Germinal center (tissue), 1 donor: ENCODE measurements at regions not wholly inside any gene's neighbourhood (a gene's known extent, or its start where the extent isn't known, plus 50 kb on each side); places are given as distances from the start of the nearest gene placed in this dataset.

Source experiments
- DNase-seq: peaks from one replicate; pipeline ENCODE4 v3.0.0; 2012; ENCODE audit warnings: mixed read lengths, low spot score

GRCh38 chr6:18963439-18963838 is 576.3 kb downstream of the RNF144B start:
- DNase-seq, result no peak

GRCh38 chr6:18973251-18973650 is 586.1 kb downstream of the RNF144B start:
- no peak for DNase-seq

- no peak for DNase-seq
Measured at GRCh38 chr6:18976091-18976490, 588.9 kb downstream of the RNF144B start.

- no peak for DNase-seq
Measured at GRCh38 chr6:18976966-18977365, 589.8 kb downstream of the RNF144B start.

- DNase-seq, result no peak
Measured at GRCh38 chr6:18978337-18979128, 591.4 kb downstream of the RNF144B start.

GRCh38 chr6:18985061-18985460 is 597.9 kb downstream of the RNF144B start:
- DNase-seq, result no peak

GRCh38 chr6:18985996-18986395 is 598.8 kb downstream of the RNF144B start:
- no peak for DNase-seq

GRCh38 chr6:18988636-18989035 is 601.5 kb downstream of the RNF144B start:
- DNase-seq, result no peak

- peak; percentile 45 for DNase-seq
Measured at GRCh38 chr6:18990059-18990978, 603.2 kb downstream of the RNF144B start.

- DNase-seq, result peak; percentile 10
Measured at GRCh38 chr6:18997375-18997826, 610.3 kb downstream of the RNF144B start.

GRCh38 chr6:19002976-19003560 is 615.9 kb downstream of the RNF144B start:
- no peak for DNase-seq

- DNase-seq, result no peak
Measured at GRCh38 chr6:19004176-19004575, 617.0 kb downstream of the RNF144B start.

GRCh38 chr6:19009769-19010168 is 622.6 kb downstream of the RNF144B start:
- no peak for DNase-seq

- DNase-seq, result no peak
Measured at GRCh38 chr6:19013026-19013705, 626.0 kb downstream of the RNF144B start.

- no peak for DNase-seq
Measured at GRCh38 chr6:19024737-19025136, 637.6 kb downstream of the RNF144B start.

GRCh38 chr6:19028201-19028600 is 641.1 kb downstream of the RNF144B start:
- DNase-seq, result no peak

GRCh38 chr6:19032591-19033295 is 645.6 kb downstream of the RNF144B start:
- no peak for DNase-seq

GRCh38 chr6:19033683-19034082 is 646.5 kb downstream of the RNF144B start:
- DNase-seq, result no peak

GRCh38 chr6:19034986-19035385 is 647.8 kb downstream of the RNF144B start:
- DNase-seq, result no peak

- DNase-seq, result no peak
Measured at GRCh38 chr6:19035461-19036195, 648.5 kb downstream of the RNF144B start.

- no peak for DNase-seq
Measured at GRCh38 chr6:19036196-19036555, 649.0 kb downstream of the RNF144B start.
